HG03457 (cell line): ENCODE measurements at regions not wholly inside any gene's neighbourhood (a gene's known extent, or its start where the extent isn't known, plus 50 kb on each side); places are given as distances from the start of the nearest gene placed in this dataset.

Experiments used
- ATAC-seq: cut with Tn5 transposase; IDR thresholded peaks from one replicate; pipeline ENCODE4 v1.9.1; 2021; ENCODE audit warnings: moderate number of reproducible peaks; ENCODE audit not compliant: unreplicated experiment

- ATAC-seq, result no peak
These were observed 179.0 kb upstream of the RASGEF1B start for GRCh38 chr4:81650606-81651242.

GRCh38 chr4:81648576-81649275 is 177.0 kb upstream of the RASGEF1B start:
- ATAC-seq, result peak; percentile 97

GRCh38 chr4:81647388-81647787 is 175.7 kb upstream of the RASGEF1B start:
- ATAC-seq, result no peak

- ATAC-seq, result no peak
These were observed 170.8 kb upstream of the RASGEF1B start for GRCh38 chr4:81642543-81642942.

- no peak for ATAC-seq
These were observed 167.5 kb upstream of the RASGEF1B start for GRCh38 chr4:81639248-81639647.

DNA sequence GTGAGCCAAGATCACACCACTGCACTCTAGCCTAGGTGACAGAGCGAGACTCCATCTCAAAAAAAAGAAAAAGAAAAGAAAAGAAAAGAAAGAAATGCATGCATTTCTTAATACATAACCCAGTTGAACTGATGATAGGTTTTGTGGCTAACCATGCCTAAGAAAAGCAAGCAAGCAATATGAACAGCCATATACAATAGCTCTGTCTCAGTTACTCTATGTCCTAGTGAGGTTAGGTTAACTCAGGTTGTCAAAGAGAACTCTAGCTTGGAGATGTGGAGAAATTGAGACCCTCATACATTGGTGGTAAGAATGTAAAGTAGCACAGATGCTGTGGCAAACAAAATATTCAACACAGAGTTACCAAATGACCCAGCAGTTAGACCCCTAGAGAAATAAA is 167.0 kb upstream of the RASGEF1B start:
- no peak for ATAC-seq

DNA sequence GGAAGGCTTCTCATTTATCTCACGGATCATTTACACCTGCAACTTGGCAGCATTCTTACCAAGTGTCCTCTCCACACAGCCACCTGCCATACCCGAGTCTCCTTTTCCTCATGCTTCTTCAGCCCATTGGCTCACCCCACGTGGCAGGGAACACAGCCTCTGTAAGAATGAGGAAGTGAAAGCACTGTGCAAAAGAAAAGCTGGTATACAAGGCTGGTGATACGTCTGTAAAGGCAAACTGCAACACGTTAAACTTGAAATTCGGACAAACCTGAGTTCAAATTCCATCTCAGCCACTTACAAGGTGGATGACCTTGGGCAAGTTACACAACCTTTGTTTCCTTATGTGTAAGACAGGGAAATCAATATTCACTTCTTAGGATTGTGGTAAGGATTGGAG is 164.0 kb upstream of the RASGEF1B start:
- ATAC-seq, result peak; percentile 97

DNA sequence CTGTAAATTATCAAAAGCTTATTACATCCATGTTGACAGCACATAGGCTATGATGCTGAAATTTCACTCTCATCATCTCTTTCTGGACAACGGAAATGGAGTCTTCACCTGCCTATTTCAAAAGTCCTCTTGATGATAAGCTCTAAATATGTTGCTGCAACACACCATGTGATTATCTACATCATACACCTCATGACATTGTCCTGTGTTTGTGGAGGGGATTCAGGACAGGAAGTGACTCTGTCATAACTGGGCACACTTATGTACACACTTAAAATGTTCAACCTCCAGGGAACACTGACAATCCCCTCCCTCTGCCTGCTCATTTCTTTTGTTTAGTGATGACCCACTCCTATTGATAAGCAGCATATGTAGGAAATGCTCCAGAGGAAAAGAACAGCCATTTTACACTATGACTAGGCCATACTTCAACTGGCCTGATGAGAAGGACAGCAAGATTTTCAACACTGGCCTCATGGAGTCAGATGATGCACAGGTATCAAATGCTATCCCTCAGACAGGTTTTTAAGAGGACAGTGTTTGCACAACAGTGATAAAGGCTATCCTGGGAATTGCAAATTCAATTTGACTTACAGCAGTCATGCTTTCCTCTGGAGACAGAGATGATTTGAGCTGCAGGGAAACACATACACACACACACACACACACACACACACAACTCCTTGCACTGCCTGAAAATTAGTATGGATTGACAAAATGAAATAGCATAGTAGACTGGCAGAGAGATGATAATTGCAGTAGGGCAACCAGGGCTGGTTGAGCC is 163.3 kb upstream of the RASGEF1B start:
- ATAC-seq, result no peak

DNA sequence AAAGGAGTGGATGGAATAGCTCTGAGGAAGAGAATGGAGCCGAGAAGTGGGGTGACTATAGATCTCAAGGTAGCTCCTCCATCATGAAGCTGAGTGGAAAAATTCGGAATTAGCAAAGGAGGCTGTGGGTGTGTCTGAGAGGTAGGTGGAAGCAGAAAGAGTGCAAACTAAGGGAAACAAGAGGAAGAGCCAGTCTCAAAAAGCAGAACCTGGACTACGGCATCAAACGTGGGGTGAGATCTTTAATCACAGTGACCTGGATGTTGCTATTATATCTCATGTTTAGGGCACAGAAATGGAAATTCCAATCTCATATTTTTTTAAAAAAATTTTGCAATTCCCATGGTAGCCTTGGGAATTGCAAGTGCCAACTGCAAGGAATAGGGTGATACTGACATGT is 162.5 kb upstream of the RASGEF1B start:
- ATAC-seq, result no peak

DNA sequence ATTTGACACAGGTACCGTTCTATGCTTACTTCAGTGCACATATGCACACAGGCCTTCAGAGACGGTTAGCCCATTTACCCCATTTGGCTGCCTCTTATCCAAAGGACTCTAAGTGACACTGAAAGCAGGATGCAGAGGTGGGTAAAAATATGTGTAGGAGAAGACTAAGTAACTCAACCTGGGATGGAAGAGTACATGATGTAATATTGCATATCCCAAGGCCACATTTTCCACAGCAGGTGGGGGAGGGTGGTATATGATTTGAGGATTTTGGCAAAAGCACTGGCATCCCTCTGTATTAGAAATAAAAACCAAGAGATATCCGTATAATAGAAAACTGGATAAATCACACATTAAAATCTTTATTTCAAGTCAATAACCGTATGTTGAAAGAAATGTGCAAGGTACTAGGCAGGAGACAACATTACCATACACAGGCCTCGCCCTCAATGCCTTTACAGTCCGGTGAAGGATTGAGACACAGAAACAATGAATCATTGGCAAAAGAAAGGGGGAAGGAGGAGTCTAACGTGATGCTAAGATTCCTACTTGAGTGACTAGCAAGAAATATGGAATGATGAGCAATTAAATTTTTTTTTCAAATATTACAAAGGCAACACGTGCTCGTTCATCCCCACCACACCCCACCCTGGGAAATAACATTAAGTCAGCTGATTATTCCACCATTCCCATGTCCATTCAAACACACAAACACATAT is 161.0 kb upstream of the RASGEF1B start:
- no peak for ATAC-seq

DNA sequence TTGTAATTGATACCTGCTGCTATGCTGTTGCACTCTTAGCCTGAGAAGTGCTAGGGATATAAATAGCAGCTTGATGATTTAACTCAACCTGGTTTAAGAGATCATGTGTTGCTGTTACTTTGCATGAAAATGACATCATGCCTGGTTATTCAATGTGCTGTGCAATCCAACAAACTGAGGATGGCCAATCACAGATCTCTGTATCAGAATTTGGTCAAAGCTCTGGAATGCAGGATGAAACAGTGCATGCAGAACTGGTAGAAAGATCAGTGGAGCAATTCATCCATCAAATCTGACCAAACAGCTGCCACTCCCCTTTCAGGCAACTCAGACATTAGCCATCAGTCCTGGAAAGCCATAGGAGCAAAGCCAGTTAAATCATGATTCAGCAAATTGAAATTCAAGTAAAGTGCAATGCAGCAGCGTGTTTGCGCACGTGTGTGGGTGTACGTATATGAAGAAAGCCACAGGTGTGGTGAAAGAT is 160.3 kb upstream of the RASGEF1B start:
- ATAC-seq, result peak; percentile 42

DNA sequence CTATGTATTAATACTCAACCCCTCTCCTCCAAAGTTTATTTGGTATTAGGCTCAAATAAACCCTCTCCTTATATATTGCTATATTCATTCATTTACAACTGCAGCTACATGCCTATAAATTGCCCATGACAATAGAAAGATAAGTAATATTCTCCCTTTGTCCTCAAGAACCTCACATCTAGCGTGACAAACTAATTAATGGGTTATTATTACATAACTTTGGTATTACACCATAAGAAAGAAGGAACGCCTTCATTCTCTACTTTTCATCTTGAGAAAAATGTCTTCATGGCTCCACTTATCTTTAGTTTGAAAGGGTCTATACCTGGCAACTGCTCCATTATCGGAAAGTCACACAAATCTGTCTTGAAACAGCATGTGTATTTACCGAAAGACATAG is 157.7 kb upstream of the RASGEF1B start:
- ATAC-seq, result no peak

DNA sequence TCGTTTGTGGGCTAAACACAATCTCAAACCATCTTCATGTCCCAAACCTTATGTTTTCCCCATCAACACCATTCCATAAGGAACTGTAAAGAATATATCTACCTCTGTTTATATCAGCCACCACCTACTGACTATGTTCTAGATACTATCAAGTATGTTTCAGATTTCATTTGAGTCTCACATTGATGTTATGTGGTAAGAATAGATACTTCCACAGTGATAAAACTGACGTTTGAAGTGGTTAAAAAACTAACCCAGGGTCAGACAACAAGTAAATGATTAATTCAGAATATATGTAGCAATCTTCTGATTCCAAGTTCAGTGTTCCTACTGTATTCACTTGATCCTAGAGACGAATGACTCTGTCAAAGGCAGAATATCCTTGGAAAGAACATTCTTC is 156.8 kb upstream of the RASGEF1B start:
- ATAC-seq, result peak; percentile 60

DNA sequence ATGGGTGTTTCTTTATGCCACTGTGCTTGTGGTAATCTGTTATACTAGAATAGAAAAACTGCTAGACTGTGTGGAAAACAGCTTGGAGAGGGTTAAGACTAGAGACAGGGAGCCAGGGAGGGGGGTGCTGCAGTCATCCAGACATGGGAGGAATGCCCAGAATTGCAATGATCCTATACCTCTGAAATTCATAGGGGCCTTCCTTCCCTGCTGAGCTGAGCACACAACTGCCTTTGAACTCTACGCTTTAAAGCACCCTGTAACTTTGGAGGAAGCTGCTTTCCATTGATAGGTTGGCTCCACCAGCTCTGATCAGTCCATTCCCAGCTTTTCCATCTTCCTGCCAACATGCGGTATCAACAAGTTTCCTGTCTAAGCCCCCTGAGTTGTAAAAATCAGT is 155.9 kb upstream of the RASGEF1B start:
- no peak for ATAC-seq

DNA sequence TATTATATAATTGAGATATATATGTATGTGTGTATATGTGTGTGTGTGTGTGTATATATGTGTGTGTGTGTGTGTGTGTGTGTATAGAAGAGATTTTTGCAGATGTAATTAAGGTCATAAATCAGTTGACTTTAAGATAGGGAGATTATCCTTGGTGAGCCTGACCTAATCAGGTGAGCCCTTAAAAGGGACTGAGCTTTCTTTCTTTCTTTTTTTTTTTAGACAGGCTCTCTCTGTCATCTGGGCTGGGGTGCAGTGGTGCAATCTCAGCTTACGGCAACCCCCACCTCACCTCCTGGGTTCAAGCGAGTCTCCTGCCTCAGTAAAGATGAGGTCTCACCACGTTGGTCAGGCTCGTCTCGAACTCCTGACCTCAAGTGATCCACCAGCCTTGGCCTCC is 155.1 kb upstream of the RASGEF1B start:
- no peak for ATAC-seq

DNA sequence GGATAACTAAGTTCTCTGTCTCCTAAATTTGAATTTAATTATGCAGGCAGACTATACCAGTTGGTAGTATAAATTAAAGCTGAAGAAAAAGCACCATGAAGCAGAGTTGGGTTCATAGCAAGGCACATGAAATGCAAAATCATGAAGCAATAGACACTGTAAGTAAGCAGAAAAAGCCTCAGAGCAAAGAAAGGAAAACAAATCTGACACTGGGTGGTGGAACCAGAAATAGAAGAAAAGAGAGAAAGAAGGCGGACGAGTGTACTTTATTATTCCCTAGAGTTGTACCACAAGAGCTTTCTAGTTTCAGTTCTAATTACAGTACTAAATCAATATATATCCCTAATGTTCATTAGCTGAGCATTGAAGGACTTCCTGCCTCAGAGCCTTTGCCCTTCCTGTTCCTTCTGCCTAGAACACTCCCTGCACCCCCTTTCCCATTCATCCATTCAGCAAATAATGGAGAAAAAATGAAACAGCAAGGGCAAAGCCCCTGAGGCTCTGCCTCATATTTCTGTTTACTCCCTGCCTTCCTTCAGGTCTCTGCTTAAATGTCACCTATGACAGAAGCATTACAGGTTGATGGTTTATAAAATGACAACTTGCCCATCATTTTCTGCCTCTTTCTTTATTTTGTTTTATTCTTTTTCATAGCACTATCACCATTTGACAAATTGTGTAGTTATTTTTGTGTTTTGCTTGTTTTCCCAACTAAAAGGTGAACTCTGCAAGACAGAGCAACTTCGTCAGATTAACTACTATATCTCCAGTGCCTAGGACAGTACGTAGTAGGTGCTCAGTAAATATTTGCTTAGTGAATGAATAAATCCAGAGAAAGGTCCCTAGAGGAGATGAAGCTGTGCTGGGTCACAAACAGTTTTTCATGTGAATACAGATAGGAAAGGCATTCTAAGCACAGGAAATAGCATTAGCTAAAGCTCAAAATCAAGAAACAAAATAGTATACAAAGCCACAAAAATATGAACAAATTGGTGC is 154.0 kb upstream of the RASGEF1B start:
- ATAC-seq, result no peak

DNA sequence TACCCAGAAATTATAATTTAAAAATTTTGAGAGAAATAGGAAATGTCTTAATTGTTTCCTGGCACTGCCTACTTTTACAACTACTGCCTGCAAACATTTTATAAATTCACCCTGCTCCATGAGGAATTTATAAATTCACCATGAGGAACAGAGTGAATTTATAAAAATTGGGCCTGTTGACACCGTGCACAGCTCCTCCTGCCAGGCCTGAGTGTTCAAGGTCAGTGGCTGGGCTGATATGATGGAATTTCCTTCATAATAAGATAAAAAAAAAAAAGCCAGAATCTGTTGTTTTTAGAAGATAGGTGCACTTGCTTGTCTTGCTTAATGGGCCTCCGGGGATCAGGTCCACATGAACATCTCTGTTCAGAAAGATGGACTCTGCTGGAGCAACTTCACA is 151.7 kb upstream of the RASGEF1B start:
- no peak for ATAC-seq

DNA sequence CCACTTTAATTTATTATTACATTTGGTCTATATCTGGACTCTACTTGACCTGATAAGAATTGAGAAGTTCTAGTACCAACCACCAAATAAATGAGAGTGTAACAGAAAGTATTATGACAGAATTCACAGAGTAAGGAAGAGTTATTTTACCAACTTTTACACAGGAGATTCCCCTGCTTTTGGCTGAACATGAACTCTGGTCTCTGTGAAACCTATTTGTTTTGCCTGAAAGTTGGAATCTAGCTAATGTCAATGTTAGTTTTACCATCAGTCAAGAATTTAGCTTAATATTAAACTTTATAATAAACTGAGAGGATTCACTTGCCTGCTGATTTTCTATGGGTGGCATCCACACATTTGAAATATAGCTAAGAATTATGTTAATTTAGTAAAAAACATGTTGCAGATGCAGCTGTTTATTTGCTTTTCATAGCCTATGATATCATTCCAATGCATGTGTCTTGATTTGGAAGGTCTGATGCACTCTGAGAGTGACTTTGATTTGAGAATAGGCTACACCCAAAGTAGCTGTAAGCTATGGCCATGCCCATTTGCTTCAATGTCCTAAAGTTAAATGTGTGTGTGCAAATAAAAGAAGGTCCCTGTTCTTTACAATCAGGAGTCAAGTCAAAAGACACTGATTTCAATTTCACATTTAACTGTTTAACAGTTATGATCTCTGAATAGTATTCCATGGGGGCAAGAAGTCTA is 150.9 kb upstream of the RASGEF1B start:
- ATAC-seq, result no peak

DNA sequence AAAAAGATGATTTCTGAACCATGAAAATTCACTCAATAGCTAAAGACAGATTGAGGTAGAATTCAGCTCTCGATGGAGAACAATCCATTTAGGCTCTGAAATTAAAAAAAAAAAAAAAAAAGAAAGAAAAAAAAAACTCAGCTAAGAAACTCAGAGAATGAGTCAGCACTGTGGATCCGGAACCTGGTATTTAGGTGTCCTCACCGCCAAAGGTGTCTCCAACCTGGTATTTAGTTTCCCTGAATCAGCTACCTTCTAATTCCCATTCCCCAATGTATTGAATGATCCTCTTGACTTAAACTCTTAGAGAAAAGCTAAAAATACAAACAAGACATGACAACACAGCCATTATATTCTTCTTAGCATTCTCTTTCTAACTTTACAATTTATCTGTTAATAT is 150.3 kb upstream of the RASGEF1B start:
- no peak for ATAC-seq
